SK-N-SH (cell line): ENCODE measurements at regions not wholly inside any gene's neighbourhood (a gene's known extent, or its start where the extent isn't known, plus 50 kb on each side); places are given as distances from the start of the nearest gene placed in this dataset.

Experiments
- CTCF ChIA-PET: fragments of 300-600, 350-600 bp; formaldehyde crosslinking; extraction: SDS; loops from one replicate; lab custom pipeline; 2021; lab: Yijun Ruan, JAX
- POLR2A ChIA-PET: fragments of 350-600 bp; sonication (Branson Sonifier 250); formaldehyde crosslinking; extraction: SDS; loops from one replicate; lab custom pipeline; 2020; ENCODE audit warnings: antibody characterized with exemption, inconsistent platforms; lab: Yijun Ruan, JAX
- DNase-seq: peaks from one replicate; pipeline ENCODE4 v3.0.0; 2012
- H2AFZ ChIP-seq: fragments of 200-600 bp; sonication (generic); 2 replicates; pipeline ENCODE4 v1.8.1; 2016; ENCODE audit warnings: antibody characterized with exemption, mild to moderate bottlenecking, low read depth
- H3F3A ChIP-seq: fragments of 200-600 bp; sonication (generic); replicated peaks from 2 replicates; pipeline ENCODE3; 2016; ENCODE audit warnings: antibody characterized with exemption, mild to moderate bottlenecking; ENCODE audit not compliant: insufficient read depth
- H3K27ac ChIP-seq, 2 experiments: fragments of 200-500 bp in 1 of 2; fragments of 200-600 bp in 1 of 2; sonication (Bioruptor generic) in 1 of 2; sonication (generic), shearing (Covaris generic) in 1 of 2; 2 replicates each; pipeline versions ENCODE4 v1.5.1 to v1.6.1; 2014 to 2016; ENCODE audit warnings: low read depth in 2 of 2, inconsistent platforms in 1 of 2, low read length in 1 of 2, mild to moderate bottlenecking in 1 of 2, mixed read lengths in 1 of 2
- H3K27me3 ChIP-seq: fragments of 200-600 bp; sonication (generic), shearing (Covaris generic); 2 replicates; pipeline ENCODE4 v1.6.1; 2016; ENCODE audit warnings: mixed run types; ENCODE audit not compliant: insufficient read depth
- H3K36me3 ChIP-seq, 2 experiments: fragments of 200-500 bp in 1 of 2; fragments of 200-600 bp in 1 of 2; sonication (Bioruptor generic) in 1 of 2; sonication (generic) in 1 of 2; replicated peaks in 1 of 2; 2 replicates each; pipeline versions ENCODE3 to v1.5.1; 2014 to 2016; ENCODE audit warnings: low read length in 1 of 2, mild to moderate bottlenecking in 1 of 2; ENCODE audit not compliant: insufficient read depth in 2 of 2, control insufficient read depth in 1 of 2
- H3K4me1 ChIP-seq, 2 experiments: fragments of 200-500 bp in 1 of 2; fragments of 200-600 bp in 1 of 2; sonication (Bioruptor generic) in 1 of 2; sonication (generic), shearing (Covaris generic) in 1 of 2; 2 replicates each; pipeline versions ENCODE4 v1.5.1 to v1.6.1; 2014 to 2016; ENCODE audit warnings: low read depth in 1 of 2, low read length in 1 of 2, mixed run types in 1 of 2; ENCODE audit not compliant: insufficient read depth in 2 of 2, control insufficient read depth in 1 of 2
- H3K4me2 ChIP-seq: fragments of 200-600 bp; sonication (generic), shearing (Covaris generic); 2 replicates; pipeline ENCODE4 v1.6.1; 2017; ENCODE audit warnings: mixed run types
- H3K4me3 ChIP-seq, 2 experiments: fragments of 200-500 bp in 1 of 2; fragments of 200-600 bp in 1 of 2; sonication (Bioruptor generic) in 1 of 2; sonication (generic), shearing (Covaris generic) in 1 of 2; 2 replicates each; pipeline versions ENCODE4 v1.5.1 to v1.8.1; 2014 to 2016; ENCODE audit warnings: low read depth in 2 of 2, inconsistent platforms in 1 of 2, low read length in 1 of 2, mild to moderate bottlenecking in 1 of 2, mixed read lengths in 1 of 2, moderate library complexity in 1 of 2
- H3K79me2 ChIP-seq: fragments of 200-600 bp; sonication (generic); 2 replicates; pipeline ENCODE4 v1.8.1; 2017; ENCODE audit warnings: mild to moderate bottlenecking; ENCODE audit not compliant: insufficient read depth
- H3K9ac ChIP-seq: fragments of 200-600 bp; sonication (generic); 2 replicates; pipeline ENCODE4 v1.6.1; 2017; ENCODE audit warnings: mixed run types
- H3K9me2 ChIP-seq: fragments of 200-600 bp; sonication (generic); 2 replicates; pipeline ENCODE4 v1.6.1; 2017; ENCODE audit warnings: mixed run types
- H3K9me3 ChIP-seq: fragments of 200-600 bp; sonication (generic); 2 replicates; pipeline ENCODE4 v1.6.1; 2017; ENCODE audit warnings: mixed run types, mild to moderate bottlenecking, moderate library complexity
- H4K20me1 ChIP-seq: fragments of 200-600 bp; sonication (generic); 2 replicates; pipeline ENCODE4 v1.6.1; 2017; ENCODE audit warnings: mild to moderate bottlenecking, mixed run types; ENCODE audit not compliant: insufficient read depth
- FOSL2 ChIP-seq: IDR thresholded peaks from 2 replicates; pipeline ENCODE4 v1.4.0; 2012; ENCODE audit warnings: low read depth, mild to moderate bottlenecking, moderate library complexity, borderline replicate concordance
- RAD21 ChIP-seq: IDR thresholded peaks from 2 replicates; pipeline ENCODE4 v1.6.1; 2012; ENCODE audit warnings: mild to moderate bottlenecking, low read length
- SIN3A ChIP-seq: IDR thresholded peaks from 2 replicates; pipeline ENCODE4 v1.6.1; 2012; ENCODE audit warnings: low read depth, mild to moderate bottlenecking, low read length, moderate library complexity, borderline replicate concordance
- SMC3 ChIP-seq: IDR thresholded peaks from 2 replicates; pipeline ENCODE4 v1.6.1; 2012; ENCODE audit warnings: low read depth, low read length, improper control_type of control experiment
- TEAD4 ChIP-seq: IDR thresholded peaks from 2 replicates; pipeline ENCODE4 v1.4.0; 2012; ENCODE audit warnings: mild to moderate bottlenecking, borderline replicate concordance; ENCODE audit not compliant: insufficient read depth
- USF2 ChIP-seq: fragments of 150-350 bp; IDR thresholded peaks from 2 replicates; pipeline ENCODE4 v1.6.1; 2017; ENCODE audit warnings: antibody characterized with exemption, low read length, low read depth, borderline replicate concordance
- WGBS: methylation state at CpG from one replicate; pipeline ENCODE4 v1.1.6; 2017; ENCODE audit warnings: low lambda C conversion rate; 5-methylcytosine and 5-hydroxymethylcytosine counted together
- TF ChIP-seq, protein P1 (sequence below): IDR thresholded peaks from 2 replicates; pipeline ENCODE4 v1.4.0; 2012; ENCODE audit warnings: low read depth, borderline replicate concordance
- TF ChIP-seq, protein P2 (sequence below): fragments of 200-600 bp; sonication (generic); IDR thresholded peaks from 2 replicates; pipeline ENCODE4 v1.6.1; 2017; ENCODE audit warnings: antibody characterized with exemption, mild to moderate bottlenecking, moderate library complexity

DNA sequence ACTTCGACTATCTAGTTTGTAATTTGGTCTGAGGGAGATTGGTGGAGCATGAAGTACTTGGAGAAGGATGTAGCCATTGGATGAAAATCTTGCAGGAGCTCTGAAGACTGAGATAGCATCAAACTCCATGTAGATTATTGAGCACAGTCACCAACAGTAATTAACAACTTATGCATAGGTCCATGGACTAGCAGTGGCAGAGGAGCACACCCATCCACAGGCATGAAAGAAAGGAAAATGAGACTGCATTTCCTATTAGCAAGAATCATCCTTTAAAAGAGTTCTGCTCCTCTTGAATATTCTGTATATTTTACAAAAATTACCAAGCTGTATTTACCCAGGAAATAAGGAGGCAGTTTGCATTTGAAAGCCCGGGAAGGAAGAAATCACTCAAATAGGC is 529.4 kb upstream of the ACTRT1 start:
- CTCF ChIA-PET: interaction anchor here (0.6 kb wide), 1 partner anchor 65 kb away, joined by 3 read pairs; no protein-coding TSS in a partner anchor
- H3K36me3 ChIP-seq: no peaks in the 10 kb centered on the region
- no peaks in the 10 kb centered on the region for H4K20me1 ChIP-seq

GRCh38 chrX:128543114-128543513 is 490.9 kb upstream of the ACTRT1 start:
- H3K27me3 ChIP-seq: no peaks in the 10 kb centered on the region
- no peaks in the 10 kb centered on the region for H3K9me2 ChIP-seq
- no peaks in the 10 kb centered on the region for H3K9me3 ChIP-seq
- H4K20me1 ChIP-seq: no peaks in the 10 kb centered on the region
- no peak overlapping the region for H2AFZ ChIP-seq
- TF ChIP-seq TEAD4 (no peak), USF2 (no peak), SIN3A (no peak)
- no peak overlapping the region for H3K4me2 ChIP-seq
- no peaks in the 10 kb centered on the region for H3K79me2 ChIP-seq
- H3K4me3 ChIP-seq: no peak overlapping the region
- no peak overlapping the region for H3K9ac ChIP-seq
- 3% methylated on average over 5 of the region's 5 CpGs for WGBS
- H3K27ac ChIP-seq: no peak overlapping the region
- no peaks in the 10 kb centered on the region for H3F3A ChIP-seq
- H3K4me1 ChIP-seq: no peaks in the 10 kb centered on the region
- no peaks in the 10 kb centered on the region for H3K36me3 ChIP-seq
- ChIA-PET POLR2A (no interaction called here), CTCF (no interaction called here)
- DNase-seq: no peak

More for the DNA sequence above, 529.4 kb upstream of the ACTRT1 start:
- H3F3A ChIP-seq: no peaks in the 10 kb centered on the region
- no peaks in the 10 kb centered on the region for H3K27me3 ChIP-seq
- H3K27ac ChIP-seq: no peak overlapping the region
- H3K4me3 ChIP-seq: no peak overlapping the region
- H3K9me2 ChIP-seq: no peaks in the 10 kb centered on the region
- no peak for DNase-seq
- no peak overlapping the region for H3K9ac ChIP-seq
- H3K4me2 ChIP-seq: no peak overlapping the region
- H3K9me3 ChIP-seq: no peaks in the 10 kb centered on the region
- POLR2A ChIA-PET: no interaction called here
- TF ChIP-seq FOSL2: no peak
- no peaks in the 10 kb centered on the region for H3K4me1 ChIP-seq
- no peak overlapping the region for H2AFZ ChIP-seq
- 12% methylated on average over 2 of the region's 2 CpGs for whole genome bisulfite sequencing
- H3K79me2 ChIP-seq: no peaks in the 10 kb centered on the region

DNA sequence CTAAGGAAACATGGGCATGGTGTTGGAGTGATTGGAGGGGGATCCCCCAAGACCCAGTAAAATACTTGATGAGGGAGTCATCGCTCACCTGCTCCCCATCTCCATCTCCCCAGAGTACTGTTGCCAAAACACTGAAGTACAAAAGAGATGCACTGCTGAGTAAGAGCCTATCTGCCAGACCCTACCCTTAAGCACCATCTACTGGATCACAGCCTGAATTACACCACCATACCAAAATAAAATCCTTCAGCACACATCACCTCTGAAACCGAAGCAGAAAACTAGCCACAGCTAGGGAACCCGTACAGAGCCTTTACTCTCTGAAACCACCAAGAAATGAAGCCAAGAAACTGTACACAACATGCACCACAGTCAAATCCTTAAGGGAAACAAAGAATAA is 466.3 kb upstream of the ACTRT1 start:
- CTCF ChIA-PET: interaction anchor here (0.8 to 1.7 kb wide), 6 partner anchors 9 to 413 kb away, joined by 3 to 7 read pairs (median 3); no protein-coding TSS in a partner anchor
- POLR2A ChIA-PET: no interaction called here
- Histone ChIP-seq H2AFZ (no peak overlapping the region), H3K27ac (no peak overlapping the region), H3K4me3 (no peak overlapping the region), H3F3A (no peaks in the 10 kb centered on the region), H3K9me3 (0 out of 2 replicates have a peak, but pooled peaks cover 4% of the 10 kb centered on the region), H3K9me2 (no peaks in the 10 kb centered on the region), H3K9ac (no peak overlapping the region), H3K4me2 (no peak overlapping the region), H3K36me3 (no peaks in the 10 kb centered on the region), H3K4me1 (peaks cover 0 to 4% of the 10 kb centered on the region in 2 experiments; a peak in 1 of 4 replicates), H4K20me1 (no peaks in the 10 kb centered on the region), H3K79me2 (no peaks in the 10 kb centered on the region), H3K27me3 (no peaks in the 10 kb centered on the region)
- 9% methylated on average over 3 of the region's 3 CpGs for WGBS
- DNase-seq: peak; percentile 4
- TF ChIP-seq RAD21: peak; percentile 77
- TF ChIP-seq, protein P1, sequence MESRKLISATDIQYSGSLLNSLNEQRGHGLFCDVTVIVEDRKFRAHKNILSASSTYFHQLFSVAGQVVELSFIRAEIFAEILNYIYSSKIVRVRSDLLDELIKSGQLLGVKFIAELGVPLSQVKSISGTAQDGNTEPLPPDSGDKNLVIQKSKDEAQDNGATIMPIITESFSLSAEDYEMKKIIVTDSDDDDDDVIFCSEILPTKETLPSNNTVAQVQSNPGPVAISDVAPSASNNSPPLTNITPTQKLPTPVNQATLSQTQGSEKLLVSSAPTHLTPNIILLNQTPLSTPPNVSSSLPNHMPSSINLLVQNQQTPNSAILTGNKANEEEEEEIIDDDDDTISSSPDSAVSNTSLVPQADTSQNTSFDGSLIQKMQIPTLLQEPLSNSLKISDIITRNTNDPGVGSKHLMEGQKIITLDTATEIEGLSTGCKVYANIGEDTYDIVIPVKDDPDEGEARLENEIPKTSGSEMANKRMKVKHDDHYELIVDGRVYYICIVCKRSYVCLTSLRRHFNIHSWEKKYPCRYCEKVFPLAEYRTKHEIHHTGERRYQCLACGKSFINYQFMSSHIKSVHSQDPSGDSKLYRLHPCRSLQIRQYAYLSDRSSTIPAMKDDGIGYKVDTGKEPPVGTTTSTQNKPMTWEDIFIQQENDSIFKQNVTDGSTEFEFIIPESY: no peak
- TF ChIP-seq, protein P2, sequence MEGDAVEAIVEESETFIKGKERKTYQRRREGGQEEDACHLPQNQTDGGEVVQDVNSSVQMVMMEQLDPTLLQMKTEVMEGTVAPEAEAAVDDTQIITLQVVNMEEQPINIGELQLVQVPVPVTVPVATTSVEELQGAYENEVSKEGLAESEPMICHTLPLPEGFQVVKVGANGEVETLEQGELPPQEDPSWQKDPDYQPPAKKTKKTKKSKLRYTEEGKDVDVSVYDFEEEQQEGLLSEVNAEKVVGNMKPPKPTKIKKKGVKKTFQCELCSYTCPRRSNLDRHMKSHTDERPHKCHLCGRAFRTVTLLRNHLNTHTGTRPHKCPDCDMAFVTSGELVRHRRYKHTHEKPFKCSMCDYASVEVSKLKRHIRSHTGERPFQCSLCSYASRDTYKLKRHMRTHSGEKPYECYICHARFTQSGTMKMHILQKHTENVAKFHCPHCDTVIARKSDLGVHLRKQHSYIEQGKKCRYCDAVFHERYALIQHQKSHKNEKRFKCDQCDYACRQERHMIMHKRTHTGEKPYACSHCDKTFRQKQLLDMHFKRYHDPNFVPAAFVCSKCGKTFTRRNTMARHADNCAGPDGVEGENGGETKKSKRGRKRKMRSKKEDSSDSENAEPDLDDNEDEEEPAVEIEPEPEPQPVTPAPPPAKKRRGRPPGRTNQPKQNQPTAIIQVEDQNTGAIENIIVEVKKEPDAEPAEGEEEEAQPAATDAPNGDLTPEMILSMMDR: peak; percentile 46
- TF ChIP-seq FOSL2: no peak
- peak; percentile 52; the same call in 1 of the 2 replicates for TF ChIP-seq SMC3
